NB4 (cell line): ENCODE measurements at regions not wholly inside any gene's neighbourhood (a gene's known extent, or its start where the extent isn't known, plus 50 kb on each side); places are given as distances from the start of the nearest gene placed in this dataset.

Source experiments
- DNase-seq: peaks from one replicate; pipeline ENCODE4 v3.0.0; 2010; ENCODE audit warnings: low read depth
- H3K4me3 ChIP-seq: one replicate; pipeline ENCODE4 v1.5.1; 2011; ENCODE audit warnings: mild to moderate bottlenecking, low read depth, low read length, moderate library complexity
- CTCF ChIP-seq: IDR thresholded peaks from one replicate; pipeline ENCODE4 v1.5.1; 2012; ENCODE audit warnings: low read depth, low read length
- MAX ChIP-seq: IDR thresholded peaks from 2 replicates; pipeline ENCODE4 v1.6.1; 2011; ENCODE audit warnings: low read depth, low read length
- MYC ChIP-seq: IDR thresholded peaks from 2 replicates; pipeline ENCODE4 v1.6.1; 2011; ENCODE audit warnings: low read depth, low read length
- POLR2A ChIP-seq: IDR thresholded peaks from 2 replicates; pipeline ENCODE4 v1.6.1; 2011; ENCODE audit warnings: mild to moderate bottlenecking; ENCODE audit not compliant: insufficient read length; ENCODE audit errors: extremely low read depth

- DNase-seq: no peak
- no peak overlapping the region for H3K4me3 ChIP-seq
- TF ChIP-seq MYC (no peak), POLR2A (no peak), CTCF (no peak), MAX (no peak)
Measured at GRCh38 chr1:208500375-208500774, 256.2 kb upstream of the PLXNA2 start.

DNA sequence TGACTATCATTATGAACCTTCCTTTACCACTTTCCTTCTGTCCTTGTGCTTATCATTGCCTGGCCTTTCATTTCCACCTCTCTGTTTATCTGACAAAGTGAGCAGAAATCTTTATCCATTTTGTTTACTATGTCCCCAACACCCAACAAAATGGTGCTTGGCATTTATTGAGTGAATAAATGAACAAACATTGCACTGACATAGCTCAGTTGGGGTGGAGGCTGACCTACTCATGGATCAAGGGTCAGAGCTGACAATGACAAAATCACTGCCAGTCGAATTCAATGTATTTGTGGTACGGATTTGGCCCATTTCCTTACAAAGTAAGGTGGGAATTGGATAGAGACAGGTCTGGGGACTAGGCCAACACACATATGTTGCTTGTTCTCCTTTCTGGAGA is 257.4 kb upstream of the PLXNA2 start:
- TF ChIP-seq MAX (no peak), CTCF (no peak), MYC (no peak), POLR2A (no peak)
- DNase-seq: no peak
- H3K4me3 ChIP-seq: no peak overlapping the region

DNA sequence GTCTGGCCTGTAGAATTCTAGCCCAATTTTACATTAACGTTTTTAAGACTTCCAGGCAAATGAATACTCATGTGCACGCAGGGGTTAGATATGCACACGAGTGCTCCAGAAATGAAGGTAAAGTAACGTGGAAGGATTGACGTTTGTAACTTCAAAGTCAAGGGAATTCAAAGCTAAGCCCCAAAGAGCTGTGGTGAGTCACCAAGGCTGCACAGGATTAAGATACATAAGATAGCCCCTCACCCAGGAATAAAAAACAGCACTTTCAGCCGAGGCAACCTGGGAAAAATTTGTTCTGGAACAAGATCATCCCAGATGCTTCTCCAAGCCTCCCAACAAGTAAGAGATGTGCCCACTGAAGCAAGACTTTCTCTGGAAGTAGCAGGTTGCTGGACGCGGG is 259.6 kb upstream of the PLXNA2 start:
- DNase-seq: no peak
- TF ChIP-seq MAX: no peak
- no peak for TF ChIP-seq MYC
- TF ChIP-seq POLR2A: no peak
- no peak for TF ChIP-seq CTCF
- no peak overlapping the region for H3K4me3 ChIP-seq

DNA sequence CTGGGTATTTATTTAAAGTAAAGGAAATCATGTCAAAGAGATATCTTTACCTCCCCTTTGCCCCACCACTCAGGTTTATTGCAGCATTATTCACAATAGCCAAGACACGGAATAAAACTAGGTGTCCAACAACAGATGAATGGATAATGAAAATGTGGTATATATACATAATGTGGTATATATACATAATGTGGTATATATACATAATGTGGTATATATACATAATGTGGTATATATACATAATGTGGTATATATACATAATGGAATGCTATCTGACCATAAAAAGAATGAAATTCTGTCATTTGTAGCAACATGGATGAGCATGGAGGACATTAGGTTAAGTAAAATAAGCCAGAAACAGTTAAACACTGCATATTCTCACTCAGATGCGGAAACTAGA is 262.6 kb upstream of the PLXNA2 start:
- no peak for TF ChIP-seq CTCF
- no peak overlapping the region for H3K4me3 ChIP-seq
- no peak for DNase-seq

- TF ChIP-seq CTCF (no peak), MYC (no peak), MAX (no peak), POLR2A (no peak)
- DNase-seq: no peak
- H3K4me3 ChIP-seq: no peak overlapping the region
Measured at GRCh38 chr1:208509072-208509471, 264.9 kb upstream of the PLXNA2 start.

DNA sequence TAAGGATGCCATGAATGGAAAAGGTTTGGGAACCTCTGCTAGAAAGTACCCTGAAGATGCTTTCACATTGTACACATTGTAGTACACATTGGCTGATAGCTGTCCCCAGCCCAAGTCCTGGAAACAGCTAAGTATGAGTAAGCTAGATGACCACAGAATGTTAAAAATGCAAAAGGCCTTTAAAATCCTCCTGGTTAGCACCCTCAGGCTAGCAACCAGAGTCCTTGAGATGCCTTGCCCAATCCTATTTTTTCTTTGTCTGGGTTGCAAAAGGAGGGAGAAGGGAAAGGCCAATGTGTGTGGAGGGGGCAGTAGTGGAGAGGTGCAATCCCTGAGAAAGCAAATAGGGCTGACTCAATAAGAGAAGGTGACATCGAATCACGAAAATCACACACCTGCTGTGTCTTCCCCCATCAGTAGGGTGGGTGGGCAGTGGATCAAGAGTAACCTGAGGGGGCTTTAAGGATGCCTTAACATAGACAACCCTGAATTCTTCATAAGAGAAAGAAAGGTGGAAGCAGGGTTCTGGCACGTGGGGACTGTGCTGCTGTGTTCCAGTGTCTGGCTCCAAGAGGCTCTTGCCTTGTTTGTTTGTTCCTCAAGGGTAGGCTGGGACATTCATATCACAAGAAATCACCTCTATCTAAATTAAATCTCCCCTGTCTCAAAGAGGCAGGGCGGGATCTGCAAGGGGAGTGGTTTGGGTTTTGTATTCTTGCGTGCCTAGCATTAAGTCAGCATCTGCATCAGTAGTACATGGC is 266.2 kb upstream of the PLXNA2 start:
- no peak for DNase-seq
- H3K4me3 ChIP-seq: no peak overlapping the region
- TF ChIP-seq MAX (no peak), POLR2A (no peak), CTCF (no peak), MYC (no peak)
